CD4-positive, alpha-beta T cell treated with Interleukin-10 for 1 hour (primary cell): ENCODE measurements at regions not wholly inside any gene's neighbourhood (a gene's known extent, or its start where the extent isn't known, plus 50 kb on each side); places are given as distances from the start of the nearest gene placed in this dataset.
"Not testable (repeated sequence)": the region's sequence is repeated elsewhere in the genome, so short reads cannot be mapped to it uniquely, and the experiment has no call there.

Experiments
- DNase-seq: peaks from one replicate; pipeline ENCODE4 v3.0.0-alpha.2; 2020

- no peak for DNase-seq
Measured at GRCh38 chr10:131824371-131825149, 76.2 kb upstream of the PPP2R2D start.

- no peak for DNase-seq
Measured at GRCh38 chr10:131825150-131825848, 75.5 kb upstream of the PPP2R2D start.

GRCh38 chr10:131825960-131826650, 74.7 kb upstream of the PPP2R2D start:
- no peak for DNase-seq

GRCh38 chr10:131829156-131829930, 71.5 kb upstream of the PPP2R2D start:
- no peak for DNase-seq

- DNase-seq, result no peak
Measured at GRCh38 chr10:131830446-131831130, 70.2 kb upstream of the PPP2R2D start.

- DNase-seq, result no peak
Measured at GRCh38 chr10:131831561-131831960, 69.2 kb upstream of the PPP2R2D start.

GRCh38 chr10:131832056-131832685, 68.6 kb upstream of the PPP2R2D start:
- no peak for DNase-seq

GRCh38 chr10:131833013-131833412, 67.8 kb upstream of the PPP2R2D start:
- no peak for DNase-seq

GRCh38 chr10:131833446-131834080, 67.2 kb upstream of the PPP2R2D start:
- DNase-seq, result no peak

GRCh38 chr10:131834152-131834810, 66.5 kb upstream of the PPP2R2D start:
- DNase-seq, result no peak

- DNase-seq, result no peak
Measured at GRCh38 chr10:131838966-131839742, 61.7 kb upstream of the PPP2R2D start.

GRCh38 chr10:131839880-131840787, 60.7 kb upstream of the PPP2R2D start:
- not testable (repeated sequence) for DNase-seq

- no peak for DNase-seq
Measured at GRCh38 chr10:131840788-131841118, 60.1 kb upstream of the PPP2R2D start.

GRCh38 chr10:131841131-131841660, 59.6 kb upstream of the PPP2R2D start:
- DNase-seq, result no peak

GRCh38 chr10:131841661-131842139, 59.1 kb upstream of the PPP2R2D start:
- DNase-seq, result no peak

- DNase-seq, result no peak
Measured at GRCh38 chr10:131842351-131843088, 58.3 kb upstream of the PPP2R2D start.

GRCh38 chr10:131843089-131843595, 57.7 kb upstream of the PPP2R2D start:
- no peak for DNase-seq

- no peak for DNase-seq
Measured at GRCh38 chr10:131843881-131844284, 56.9 kb upstream of the PPP2R2D start.
